Effector memory CD8-positive, alpha-beta T cell (primary cell): ENCODE measurements at regions not wholly inside any gene's neighbourhood (a gene's known extent, or its start where the extent isn't known, plus 50 kb on each side); places are given as distances from the start of the nearest gene placed in this dataset.
"Not testable (repeated sequence)": the region's sequence is repeated elsewhere in the genome, so short reads cannot be mapped to it uniquely, and the experiment has no call there.

Experiments
- ATAC-seq: fragments of 150-1000 bp; cut with Tn5 transposase; replicated peaks from 2 replicates; pipeline ENCODE4 v1.10.0; 2021; ENCODE audit warnings: mild to moderate bottlenecking, moderate library complexity
- DNase-seq, 3 experiments: peaks; one replicate each; pipeline ENCODE4 v3.0.0; 2021
- H3K27ac Mint-ChIP-seq, 2 donors: one replicate each; pipeline ENCODE4 v1.8.0; 2022; ENCODE audit warnings: mild to moderate bottlenecking in 2 of 2, mixed read lengths in 2 of 2, moderate library complexity in 2 of 2
- H3K27me3 Mint-ChIP-seq, 2 donors: one replicate each; pipeline ENCODE4 v1.8.0; 2022; ENCODE audit warnings: mixed read lengths in 2 of 2
- H3K36me3 Mint-ChIP-seq: one replicate; pipeline ENCODE4 v1.8.0; 2022; ENCODE audit warnings: mild to moderate bottlenecking, moderate library complexity, mixed read lengths; ENCODE audit not compliant: insufficient read depth
- H3K4me1 Mint-ChIP-seq, 2 donors: one replicate each; pipeline ENCODE4 v1.8.0; 2022; ENCODE audit warnings: low read depth in 2 of 2, mixed read lengths in 2 of 2
- H3K4me3 Mint-ChIP-seq, 2 donors: one replicate each; pipeline ENCODE4 v1.8.0; 2022; ENCODE audit warnings: mild to moderate bottlenecking in 2 of 2, mixed read lengths in 2 of 2, moderate library complexity in 2 of 2
- H3K9me3 Mint-ChIP-seq, 2 donors: one replicate each; pipeline ENCODE4 v1.8.0; 2022; ENCODE audit warnings: mixed read lengths in 2 of 2

- H3K27ac Mint-ChIP-seq, H3K27me3 Mint-ChIP-seq, ATAC-seq, DNase-seq, H3K4me3 Mint-ChIP-seq, H3K36me3 Mint-ChIP-seq, H3K4me1 Mint-ChIP-seq, H3K9me3 Mint-ChIP-seq: not testable (repeated sequence)
Measured at GRCh38 chr2:35112367-35112766, 1243.2 kb upstream of the CRIM1 start.

- H3K9me3 Mint-ChIP-seq, result peaks cover 0 to 3% of the 10 kb centered on the region in 2 donors
- H3K27me3 Mint-ChIP-seq, result no peaks in the 10 kb centered on the region
- H3K4me1 Mint-ChIP-seq, result no peaks in the 10 kb centered on the region
- H3K36me3 Mint-ChIP-seq, result no peaks in the 10 kb centered on the region
- H3K27ac Mint-ChIP-seq, result no peak overlapping the region
- ATAC-seq (no peak), DNase-seq (no peak)
- H3K4me3 Mint-ChIP-seq, result no peak overlapping the region
Measured at GRCh38 chr2:35104309-35104708, 1251.3 kb upstream of the CRIM1 start.

GRCh38 chr2:35099342-35099741 is 1256.2 kb upstream of the CRIM1 start:
- Mint-ChIP-seq H3K4me1 (no peaks in the 10 kb centered on the region), H3K4me3 (no peak overlapping the region), H3K27ac (no peak overlapping the region), H3K9me3 (peaks cover 0 to 3% of the 10 kb centered on the region in 2 donors), H3K27me3 (no peaks in the 10 kb centered on the region), H3K36me3 (no peaks in the 10 kb centered on the region)
- ATAC-seq (no peak), DNase-seq (no peak)

GRCh38 chr2:35082072-35082471 is 1273.5 kb upstream of the CRIM1 start:
- Mint-ChIP-seq H3K36me3 (no peaks in the 10 kb centered on the region), H3K9me3 (peaks cover 3 to 10% of the 10 kb centered on the region in 2 donors), H3K27me3 (no peaks in the 10 kb centered on the region), H3K4me3 (no peak overlapping the region), H3K27ac (no peak overlapping the region), H3K4me1 (no peaks in the 10 kb centered on the region)
- no peak for ATAC-seq
- DNase-seq, result no peak

GRCh38 chr2:35081622-35082015 is 1274.0 kb upstream of the CRIM1 start:
- no peak for ATAC-seq
- Mint-ChIP-seq H3K4me3 (no peak overlapping the region), H3K9me3 (peaks cover 3 to 10% of the 10 kb centered on the region in 2 donors), H3K27me3 (no peaks in the 10 kb centered on the region), H3K36me3 (no peaks in the 10 kb centered on the region), H3K4me1 (no peaks in the 10 kb centered on the region), H3K27ac (no peak overlapping the region)
- no peak for DNase-seq

GRCh38 chr2:35081001-35081621 is 1274.5 kb upstream of the CRIM1 start:
- peaks cover 3 to 5% of the 10 kb centered on the region in 2 donors for H3K9me3 Mint-ChIP-seq
- no peak overlapping the region for H3K4me3 Mint-ChIP-seq
- no peaks in the 10 kb centered on the region for H3K36me3 Mint-ChIP-seq
- H3K27me3 Mint-ChIP-seq, result no peaks in the 10 kb centered on the region
- no peak overlapping the region for H3K27ac Mint-ChIP-seq
- no peak for DNase-seq
- H3K4me1 Mint-ChIP-seq, result no peaks in the 10 kb centered on the region
- no peak for ATAC-seq

GRCh38 chr2:35080231-35080910 is 1275.2 kb upstream of the CRIM1 start:
- H3K36me3 Mint-ChIP-seq, result no peaks in the 10 kb centered on the region
- no peaks in the 10 kb centered on the region for H3K27me3 Mint-ChIP-seq
- H3K9me3 Mint-ChIP-seq, result peaks cover 0 to 3% of the 10 kb centered on the region in 2 donors
- no peak overlapping the region for H3K27ac Mint-ChIP-seq
- no peak for ATAC-seq
- no peaks in the 10 kb centered on the region for H3K4me1 Mint-ChIP-seq
- H3K4me3 Mint-ChIP-seq, result no peak overlapping the region
- DNase-seq, result no peak

- Mint-ChIP-seq H3K27ac (no peak overlapping the region), H3K9me3 (peaks cover 10 to 16% of the 10 kb centered on the region in 2 donors), H3K36me3 (no peaks in the 10 kb centered on the region), H3K4me3 (no peak overlapping the region), H3K4me1 (no peaks in the 10 kb centered on the region), H3K27me3 (no peaks in the 10 kb centered on the region)
- DNase-seq, result no peak
- no peak for ATAC-seq
Measured at GRCh38 chr2:35067420-35067819, 1288.2 kb upstream of the CRIM1 start.

- Mint-ChIP-seq H3K27me3 (no peaks in the 10 kb centered on the region), H3K36me3 (no peaks in the 10 kb centered on the region), H3K9me3 (peaks cover 0 to 2% of the 10 kb centered on the region in 2 donors), H3K27ac (no peak overlapping the region), H3K4me1 (no peaks in the 10 kb centered on the region), H3K4me3 (no peak overlapping the region)
- no peak for ATAC-seq
- DNase-seq, result no peak
Measured at GRCh38 chr2:35063836-35064235, 1291.7 kb upstream of the CRIM1 start.

GRCh38 chr2:35035883-35036282 is 1319.7 kb upstream of the CRIM1 start:
- H3K36me3 Mint-ChIP-seq, result peaks cover 2% of the 10 kb centered on the region
- H3K27ac Mint-ChIP-seq, result no peak overlapping the region
- DNase-seq (no peak), ATAC-seq (no peak)
- no peak overlapping the region for H3K4me3 Mint-ChIP-seq
- H3K27me3 Mint-ChIP-seq, result no peaks in the 10 kb centered on the region
- peaks cover 11 to 15% of the 10 kb centered on the region in 2 donors for H3K9me3 Mint-ChIP-seq
- no peaks in the 10 kb centered on the region for H3K4me1 Mint-ChIP-seq

GRCh38 chr2:35033748-35034147 is 1321.8 kb upstream of the CRIM1 start:
- Mint-ChIP-seq H3K4me3 (no peak overlapping the region), H3K9me3 (peaks cover 2 to 5% of the 10 kb centered on the region in 2 donors), H3K4me1 (no peaks in the 10 kb centered on the region), H3K27ac (no peak overlapping the region), H3K36me3 (peaks cover 2% of the 10 kb centered on the region), H3K27me3 (no peaks in the 10 kb centered on the region)
- ATAC-seq, result no peak
- no peak for DNase-seq

GRCh38 chr2:35023545-35023944 is 1332.0 kb upstream of the CRIM1 start:
- no peaks in the 10 kb centered on the region for H3K36me3 Mint-ChIP-seq
- DNase-seq (no peak), ATAC-seq (no peak)
- no peaks in the 10 kb centered on the region for H3K27me3 Mint-ChIP-seq
- peaks cover 8 to 10% of the 10 kb centered on the region in 2 donors for H3K9me3 Mint-ChIP-seq
- no peak overlapping the region for H3K4me3 Mint-ChIP-seq
- no peak overlapping the region for H3K27ac Mint-ChIP-seq
- H3K4me1 Mint-ChIP-seq, result no peaks in the 10 kb centered on the region

- H3K9me3 Mint-ChIP-seq, result peaks cover 0 to 8% of the 10 kb centered on the region in 2 donors
- no peaks in the 10 kb centered on the region for H3K4me1 Mint-ChIP-seq
- no peak overlapping the region for H3K27ac Mint-ChIP-seq
- DNase-seq (no peak), ATAC-seq (no peak)
- H3K27me3 Mint-ChIP-seq, result no peaks in the 10 kb centered on the region
- H3K36me3 Mint-ChIP-seq, result no peaks in the 10 kb centered on the region
- H3K4me3 Mint-ChIP-seq, result no peak overlapping the region
Measured at GRCh38 chr2:35000453-35000852, 1355.1 kb upstream of the CRIM1 start.

GRCh38 chr2:34998741-34999140 is 1356.8 kb upstream of the CRIM1 start:
- no peak for ATAC-seq
- no peak overlapping the region for H3K27ac Mint-ChIP-seq
- no peaks in the 10 kb centered on the region for H3K36me3 Mint-ChIP-seq
- H3K9me3 Mint-ChIP-seq, result peaks cover 4 to 7% of the 10 kb centered on the region in 2 donors
- no peaks in the 10 kb centered on the region for H3K27me3 Mint-ChIP-seq
- no peak for DNase-seq
- no peaks in the 10 kb centered on the region for H3K4me1 Mint-ChIP-seq
- no peak overlapping the region for H3K4me3 Mint-ChIP-seq
